ENCODE measurements at regions not wholly inside any gene's neighbourhood (a gene's known extent, or its start where the extent isn't known, plus 50 kb on each side); places are given as distances from the start of the nearest gene placed in this dataset.

- no peak for TF ChIP-seq EZH2 (IDR thresholded peaks at IDR 0.05)
- no peak for TF ChIP-seq POLR2AphosphoS5 (IDR thresholded peaks at IDR 0.05; ENCODE audit: borderline replicate concordance, low read depth, low read length)
- TF ChIP-seq FOXP2 (optimal IDR thresholded peaks at IDR 0.05; ENCODE audit: control extremely low read depth, extremely low read length, insufficient read depth): no peak
Observed at GRCh38 chr12:124125203-124125871, 152.3 kb downstream of the ZNF664 start.
